A549 (cell line): ENCODE measurements at regions not wholly inside any gene's neighbourhood (a gene's known extent, or its start where the extent isn't known, plus 50 kb on each side); places are given as distances from the start of the nearest gene placed in this dataset.

Source experiments
- ATAC-seq, 2 experiments: fragments of 200-7000 bp in 1 of 2; fragments of >200 bp in 1 of 2; cut with Nextera tagmentation in 1 of 2; cut with Tn5 transposase in 1 of 2; 3 replicates each; pipeline versions ENCODE4 v1.8.0 to v1.9.1; 2018 to 2020; ENCODE audit warnings: mild to moderate bottlenecking in 1 of 2, moderate library complexity in 1 of 2
- CTCF ChIA-PET: fragments of 300-600 bp; sonication (Branson Sonifier 250); formaldehyde crosslinking; extraction: SDS; loops from one replicate; lab custom pipeline; 2021; ENCODE audit warnings: antibody characterized with exemption, inconsistent platforms; lab: Yijun Ruan, JAX
- POLR2A ChIA-PET: fragments of 350-600 bp; formaldehyde crosslinking; extraction: SDS; loops from one replicate; lab custom pipeline; 2021; ENCODE audit warnings: antibody characterized with exemption, inconsistent platforms; lab: Yijun Ruan, JAX
- DNase-seq, 2 experiments: peaks; one replicate each; pipeline versions ENCODE4 v3.0.0 to v3.0.0-alpha.2; 2011 to 2016; ENCODE audit warnings: low read depth in 1 of 2, low spot score in 1 of 2
- FAIRE-seq: peaks from 2 replicates; lab custom pipeline; 2011; peaks lifted over from hg19 to GRCh38; lab: Jason Lieb, UNC
- H3K27ac ChIP-seq, 2 experiments: fragments of >200 bp; sonication (Bioruptor Twin); formaldehyde crosslinking; 3 replicates each; pipeline ENCODE4 v1.5.1; 2016 to 2017
- H3K4me1 ChIP-seq: fragments of >200 bp; sonication (Bioruptor Twin); formaldehyde crosslinking; 3 replicates; pipeline ENCODE4 v1.6.1; 2016
- H3K4me2 ChIP-seq: fragments of >200 bp; sonication (Bioruptor Twin); formaldehyde crosslinking; 3 replicates; pipeline ENCODE4 v1.6.1; 2016
- H3K4me3 ChIP-seq: fragments of >200 bp; sonication (Bioruptor Twin); formaldehyde crosslinking; 3 replicates; pipeline ENCODE4 v1.5.1; 2016
- H3K9me3 ChIP-seq: fragments of >200 bp; sonication (Bioruptor Twin); formaldehyde crosslinking; 3 replicates; pipeline ENCODE4 v1.6.1; 2016
- CBX8 ChIP-seq: fragments of 200-600 bp; sonication (generic); IDR thresholded peaks from 2 replicates; pipeline ENCODE4 v1.6.1; 2016
- EP300 ChIP-seq, 2 experiments: fragments of >200 bp; sonication (Bioruptor Twin); formaldehyde crosslinking; IDR thresholded peaks; 2 replicates in 1 of 2; 3 replicates in 1 of 2; pipeline ENCODE4 v1.6.1; 2016 to 2017
- HDAC2 ChIP-seq: fragments of 200-600 bp; sonication (generic); IDR thresholded peaks from 2 replicates; pipeline ENCODE4 v1.6.1; 2016
- HOXA7 ChIP-seq: fragments of 250-450 bp; sonication (Bioruptor Pico); IDR thresholded peaks from 2 replicates; pipeline ENCODE4 v1.5.0; 2020; ENCODE audit warnings: mild to moderate bottlenecking, moderate library complexity
- HOXB13 ChIP-seq: fragments of 250-450 bp; sonication (Bioruptor Pico); IDR thresholded peaks from 2 replicates; pipeline ENCODE4 v1.5.0; 2020; ENCODE audit warnings: low read depth, mild to moderate bottlenecking, moderate library complexity
- JUNB ChIP-seq: fragments of >200 bp; sonication (Bioruptor Twin); formaldehyde crosslinking; IDR thresholded peaks from 2 replicates; pipeline ENCODE4 v1.6.1; 2016
- KDM1A ChIP-seq: fragments of 200-600 bp; sonication (generic); IDR thresholded peaks from 2 replicates; pipeline ENCODE4 v1.6.1; 2016; ENCODE audit warnings: low read depth, mild to moderate bottlenecking
- KDM5A ChIP-seq: fragments of 200-600 bp; sonication (generic); IDR thresholded peaks from 2 replicates; pipeline ENCODE4 v1.6.1; 2016; ENCODE audit warnings: antibody characterized with exemption, mild to moderate bottlenecking
- RFX5 ChIP-seq: fragments of 450-650 bp; IDR thresholded peaks from 2 replicates; pipeline ENCODE4 v1.7.1; 2014; ENCODE audit warnings: antibody characterized with exemption, mild to moderate bottlenecking, moderate library complexity
- TFCP2L1 ChIP-seq: fragments of 250-450 bp; sonication (Bioruptor Pico); IDR thresholded peaks from 2 replicates; pipeline ENCODE4 v1.5.0; 2021; ENCODE audit warnings: mild to moderate bottlenecking
- WGBS: methylation state at CpG from one replicate; pipeline ENCODE4 v1.1.6; 2017; ENCODE audit errors: missing lambda C conversion rate; 5-methylcytosine and 5-hydroxymethylcytosine counted together
- TF ChIP-seq, protein P1 (sequence below): fragments of >200 bp; sonication (Bioruptor Twin); formaldehyde crosslinking; IDR thresholded peaks from 3 replicates; pipeline ENCODE4 v1.5.1; 2016
- TF ChIP-seq, protein P2 (sequence below): fragments of >200 bp; sonication (Bioruptor Twin); formaldehyde crosslinking; IDR thresholded peaks from 2 replicates; pipeline ENCODE4 v1.6.1; 2016
- TF ChIP-seq, protein P3 (sequence below): IDR thresholded peaks from 2 replicates; pipeline ENCODE4 v1.6.1; 2012
- TF ChIP-seq, protein P4 (sequence below): fragments of 200-600 bp; sonication (generic); IDR thresholded peaks from 2 replicates; pipeline ENCODE4 v1.6.1; 2016; ENCODE audit warnings: antibody characterized with exemption, mild to moderate bottlenecking, moderate library complexity

DNA sequence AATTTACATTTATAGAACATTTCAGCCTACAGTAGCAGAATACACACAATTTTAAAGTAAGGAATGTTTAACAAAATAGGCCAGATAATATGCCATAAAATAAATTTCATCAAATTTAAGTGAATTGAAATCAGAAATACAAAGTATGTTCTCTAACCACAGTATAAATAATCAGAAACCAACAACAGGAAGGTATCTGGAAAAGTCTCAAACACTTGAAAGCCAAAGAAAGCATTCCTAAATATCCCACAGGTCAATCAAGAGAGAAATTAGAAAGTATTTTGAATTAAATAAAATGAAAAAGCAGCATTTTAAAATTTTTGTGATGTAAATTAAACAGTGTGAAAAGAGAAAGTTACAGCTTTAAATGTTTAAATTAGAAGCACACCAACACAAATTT, 899.2 kb downstream of the PDHA2 start:
- Histone ChIP-seq H3K4me3 (no peak overlapping the region), H3K27ac (no peak overlapping the region), H3K4me1 (no peaks in the 10 kb centered on the region), H3K4me2 (no peak overlapping the region), H3K9me3 (no peaks in the 10 kb centered on the region)
- FAIRE-seq (no peak), DNase-seq (no peak), ATAC-seq (no peak)
- CTCF ChIA-PET, result no interaction called here
- no peak for TF ChIP-seq JUNB
- TF ChIP-seq, protein P1, sequence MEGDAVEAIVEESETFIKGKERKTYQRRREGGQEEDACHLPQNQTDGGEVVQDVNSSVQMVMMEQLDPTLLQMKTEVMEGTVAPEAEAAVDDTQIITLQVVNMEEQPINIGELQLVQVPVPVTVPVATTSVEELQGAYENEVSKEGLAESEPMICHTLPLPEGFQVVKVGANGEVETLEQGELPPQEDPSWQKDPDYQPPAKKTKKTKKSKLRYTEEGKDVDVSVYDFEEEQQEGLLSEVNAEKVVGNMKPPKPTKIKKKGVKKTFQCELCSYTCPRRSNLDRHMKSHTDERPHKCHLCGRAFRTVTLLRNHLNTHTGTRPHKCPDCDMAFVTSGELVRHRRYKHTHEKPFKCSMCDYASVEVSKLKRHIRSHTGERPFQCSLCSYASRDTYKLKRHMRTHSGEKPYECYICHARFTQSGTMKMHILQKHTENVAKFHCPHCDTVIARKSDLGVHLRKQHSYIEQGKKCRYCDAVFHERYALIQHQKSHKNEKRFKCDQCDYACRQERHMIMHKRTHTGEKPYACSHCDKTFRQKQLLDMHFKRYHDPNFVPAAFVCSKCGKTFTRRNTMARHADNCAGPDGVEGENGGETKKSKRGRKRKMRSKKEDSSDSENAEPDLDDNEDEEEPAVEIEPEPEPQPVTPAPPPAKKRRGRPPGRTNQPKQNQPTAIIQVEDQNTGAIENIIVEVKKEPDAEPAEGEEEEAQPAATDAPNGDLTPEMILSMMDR, result no peak
- no peak for TF ChIP-seq TFCP2L1
- TF ChIP-seq HOXA7 (CRISPR knock-in tag), result no peak
- TF ChIP-seq, protein P2, sequence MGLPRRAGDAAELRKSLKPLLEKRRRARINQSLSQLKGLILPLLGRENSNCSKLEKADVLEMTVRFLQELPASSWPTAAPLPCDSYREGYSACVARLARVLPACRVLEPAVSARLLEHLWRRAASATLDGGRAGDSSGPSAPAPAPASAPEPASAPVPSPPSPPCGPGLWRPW, result no peak
- TF ChIP-seq EP300 (IDR thresholded peaks at IDR 0.05), result no peak
- TF ChIP-seq, protein P3, sequence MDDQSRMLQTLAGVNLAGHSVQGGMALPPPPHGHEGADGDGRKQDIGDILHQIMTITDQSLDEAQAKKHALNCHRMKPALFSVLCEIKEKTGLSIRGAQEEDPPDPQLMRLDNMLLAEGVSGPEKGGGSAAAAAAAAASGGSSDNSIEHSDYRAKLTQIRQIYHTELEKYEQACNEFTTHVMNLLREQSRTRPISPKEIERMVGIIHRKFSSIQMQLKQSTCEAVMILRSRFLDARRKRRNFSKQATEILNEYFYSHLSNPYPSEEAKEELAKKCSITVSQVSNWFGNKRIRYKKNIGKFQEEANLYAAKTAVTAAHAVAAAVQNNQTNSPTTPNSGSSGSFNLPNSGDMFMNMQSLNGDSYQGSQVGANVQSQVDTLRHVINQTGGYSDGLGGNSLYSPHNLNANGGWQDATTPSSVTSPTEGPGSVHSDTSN, result no peak
- TF ChIP-seq, protein P4, sequence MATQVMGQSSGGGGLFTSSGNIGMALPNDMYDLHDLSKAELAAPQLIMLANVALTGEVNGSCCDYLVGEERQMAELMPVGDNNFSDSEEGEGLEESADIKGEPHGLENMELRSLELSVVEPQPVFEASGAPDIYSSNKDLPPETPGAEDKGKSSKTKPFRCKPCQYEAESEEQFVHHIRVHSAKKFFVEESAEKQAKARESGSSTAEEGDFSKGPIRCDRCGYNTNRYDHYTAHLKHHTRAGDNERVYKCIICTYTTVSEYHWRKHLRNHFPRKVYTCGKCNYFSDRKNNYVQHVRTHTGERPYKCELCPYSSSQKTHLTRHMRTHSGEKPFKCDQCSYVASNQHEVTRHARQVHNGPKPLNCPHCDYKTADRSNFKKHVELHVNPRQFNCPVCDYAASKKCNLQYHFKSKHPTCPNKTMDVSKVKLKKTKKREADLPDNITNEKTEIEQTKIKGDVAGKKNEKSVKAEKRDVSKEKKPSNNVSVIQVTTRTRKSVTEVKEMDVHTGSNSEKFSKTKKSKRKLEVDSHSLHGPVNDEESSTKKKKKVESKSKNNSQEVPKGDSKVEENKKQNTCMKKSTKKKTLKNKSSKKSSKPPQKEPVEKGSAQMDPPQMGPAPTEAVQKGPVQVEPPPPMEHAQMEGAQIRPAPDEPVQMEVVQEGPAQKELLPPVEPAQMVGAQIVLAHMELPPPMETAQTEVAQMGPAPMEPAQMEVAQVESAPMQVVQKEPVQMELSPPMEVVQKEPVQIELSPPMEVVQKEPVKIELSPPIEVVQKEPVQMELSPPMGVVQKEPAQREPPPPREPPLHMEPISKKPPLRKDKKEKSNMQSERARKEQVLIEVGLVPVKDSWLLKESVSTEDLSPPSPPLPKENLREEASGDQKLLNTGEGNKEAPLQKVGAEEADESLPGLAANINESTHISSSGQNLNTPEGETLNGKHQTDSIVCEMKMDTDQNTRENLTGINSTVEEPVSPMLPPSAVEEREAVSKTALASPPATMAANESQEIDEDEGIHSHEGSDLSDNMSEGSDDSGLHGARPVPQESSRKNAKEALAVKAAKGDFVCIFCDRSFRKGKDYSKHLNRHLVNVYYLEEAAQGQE, result no peak
- no peak for TF ChIP-seq RFX5
- TF ChIP-seq CBX8, result no peak
- POLR2A ChIA-PET, result no interaction called here

DNA sequence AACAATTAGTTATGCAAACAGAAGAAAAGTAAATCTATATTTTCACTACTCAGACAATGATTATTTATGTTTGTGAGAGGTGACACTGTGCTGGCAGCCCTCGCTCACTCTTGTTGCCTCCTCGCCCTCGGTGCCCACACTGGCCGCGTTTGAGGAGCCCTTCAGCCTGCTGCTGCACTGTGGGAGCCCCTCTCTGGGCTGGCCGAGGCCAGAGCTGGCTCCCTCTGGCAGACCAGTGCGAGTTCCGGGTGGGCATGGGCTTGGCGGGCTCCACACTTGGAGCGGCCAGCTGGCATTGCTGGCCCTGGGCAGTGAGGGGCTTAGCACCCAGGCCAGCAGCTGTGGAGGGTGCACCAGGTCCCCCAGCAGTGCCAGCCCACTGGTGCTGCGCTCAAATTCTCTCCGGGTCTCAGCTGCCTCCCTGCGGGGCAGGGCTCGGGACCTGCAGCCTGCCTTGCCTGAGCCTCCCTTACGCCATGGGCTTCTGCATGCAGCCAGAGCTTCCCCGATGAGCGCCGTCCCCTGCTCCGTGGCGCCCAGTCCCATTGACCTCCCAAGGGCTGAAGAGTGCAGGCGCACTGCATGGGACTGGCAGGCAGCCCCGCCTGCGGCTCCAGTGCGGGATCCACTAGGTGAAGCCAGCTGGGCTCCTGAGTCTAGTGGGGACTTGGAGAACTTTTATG, 902.6 kb downstream of the PDHA2 start:
- no peak for ATAC-seq
- FAIRE-seq, result no peak
- CTCF ChIA-PET, result no interaction called here
- Histone ChIP-seq H3K4me3 (no peak overlapping the region), H3K4me2 (no peak overlapping the region), H3K4me1 (no peaks in the 10 kb centered on the region), H3K9me3 (no peaks in the 10 kb centered on the region), H3K27ac (no peak overlapping the region)
- 35% methylated on average over 14 of the region's 24 CpGs for WGBS
- POLR2A ChIA-PET, result no interaction called here
- TF ChIP-seq, protein P3, result no peak
- no peak for TF ChIP-seq KDM5A
- TF ChIP-seq HDAC2, result no peak
- DNase-seq, result no peak

DNA sequence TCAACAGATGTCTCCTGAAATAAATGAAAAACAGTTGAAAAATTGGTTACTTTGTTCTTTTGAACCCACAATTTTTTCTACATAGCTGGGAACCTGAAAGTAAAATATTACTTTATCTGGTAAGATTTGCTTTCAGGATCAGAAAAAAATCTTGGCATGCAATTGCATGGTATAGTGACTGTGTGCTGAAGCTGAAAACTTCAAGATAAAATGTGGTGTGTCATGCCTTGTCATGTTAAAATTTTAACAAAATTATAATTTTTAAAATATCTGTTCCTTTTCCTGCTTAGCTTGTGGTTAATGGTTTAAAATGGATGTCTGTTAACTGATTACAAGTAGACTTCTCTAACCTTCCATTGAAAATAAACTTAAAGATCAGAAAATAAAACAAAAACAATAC, 904.8 kb downstream of the PDHA2 start:
- Histone ChIP-seq H3K4me3 (no peak overlapping the region), H3K4me2 (no peak overlapping the region), H3K4me1 (no peaks in the 10 kb centered on the region), H3K9me3 (no peaks in the 10 kb centered on the region), H3K27ac (no peak overlapping the region)
- POLR2A ChIA-PET, result no interaction called here
- no peak for DNase-seq
- TF ChIP-seq HOXA7 (CRISPR knock-in tag) (no peak), HOXB13 (no peak), KDM1A (no peak)
- FAIRE-seq, result no peak
- no peak for ATAC-seq
- CTCF ChIA-PET, result no interaction called here
